HEK293 (cell line): ENCODE measurements at regions not wholly inside any gene's neighbourhood (a gene's known extent, or its start where the extent isn't known, plus 50 kb on each side); places are given as distances from the start of the nearest gene placed in this dataset.
A peak's percentile ranks its signal among the peaks of the same experiment; 100 is the strongest.

Source experiments
- CTCF ChIA-PET: fragments of 350-600 bp; formaldehyde crosslinking; extraction: SDS; loops from one replicate; lab custom pipeline; 2021; ENCODE audit warnings: antibody characterized with exemption; lab: Yijun Ruan, JAX
- POLR2A ChIA-PET: fragments of 300-600 bp; formaldehyde crosslinking; extraction: SDS; loops from one replicate; lab custom pipeline; 2020; ENCODE audit warnings: antibody characterized with exemption, inconsistent platforms; lab: Yijun Ruan, JAX
- H3K27ac ChIP-seq: fragments of 200-500 bp; sonication (Bioruptor generic); 2 replicates; pipeline ENCODE4 v1.5.1; 2014; ENCODE audit warnings: low read depth, low read length, control low read depth, inconsistent platforms; ENCODE audit errors: extremely low read depth
- H3K36me3 ChIP-seq, 2 experiments: fragments of 200-500 bp in 1 of 2; sonication (Bioruptor generic) in 1 of 2; 1 replicate in 1 of 2; 2 replicates in 1 of 2; pipeline ENCODE4 v1.5.1; 2014 to 2017; ENCODE audit warnings: inconsistent platforms in 2 of 2, low read length in 2 of 2; ENCODE audit not compliant: control insufficient read depth in 2 of 2, insufficient read depth in 1 of 2
- H3K4me1 ChIP-seq: fragments of 200-500 bp; sonication (Bioruptor generic); 2 replicates; pipeline ENCODE4 v1.5.1; 2014; ENCODE audit warnings: mild to moderate bottlenecking, low read length, inconsistent platforms; ENCODE audit not compliant: control insufficient read depth, insufficient read depth
- H3K4me3 ChIP-seq: 2 replicates; pipeline ENCODE4 v1.5.1; 2011; ENCODE audit warnings: low read depth, mild to moderate bottlenecking, control low read depth, low read length, moderate library complexity
- H3K9me3 ChIP-seq: fragments of 200-500 bp; sonication (Bioruptor generic); 2 replicates; pipeline ENCODE4 v1.5.1; 2014; ENCODE audit warnings: low read depth, low read length, inconsistent platforms; ENCODE audit not compliant: control insufficient read depth, insufficient read depth
- PRDM1 ChIP-seq: fragments of 450-650 bp; formaldehyde crosslinking; IDR thresholded peaks from 2 replicates; pipeline ENCODE4; 2016; ENCODE audit warnings: missing biosample characterization, missing genetic modification characterization
- TSHZ1 ChIP-seq: fragments of 450-650 bp; formaldehyde crosslinking; IDR thresholded peaks from 2 replicates; pipeline ENCODE4 v1.5.1; 2016; ENCODE audit warnings: missing biosample characterization, missing genetic modification characterization, borderline replicate concordance
- ZFP69B ChIP-seq: fragments of 450-650 bp; formaldehyde crosslinking; IDR thresholded peaks from 2 replicates; pipeline ENCODE4 v1.5.1; 2016; ENCODE audit warnings: missing biosample characterization, missing genetic modification characterization
- ZNF10 ChIP-seq: fragments of 450-650 bp; formaldehyde crosslinking; IDR thresholded peaks from 2 replicates; pipeline ENCODE4 v1.5.1; 2017; ENCODE audit warnings: missing biosample characterization, missing genetic modification characterization
- ZNF174 ChIP-seq: fragments of 450-650 bp; formaldehyde crosslinking; IDR thresholded peaks from 2 replicates; pipeline ENCODE4 v1.5.0; 2017; ENCODE audit warnings: missing biosample characterization, mild to moderate bottlenecking, missing genetic modification characterization
- ZNF335 ChIP-seq: fragments of 450-650 bp; formaldehyde crosslinking; conservative IDR thresholded peaks from 2 replicates; pipeline ENCODE4 v1.5.1; 2016; ENCODE audit warnings: missing biosample characterization, missing genetic modification characterization
- ZNF366 ChIP-seq: fragments of 450-650 bp; formaldehyde crosslinking; conservative IDR thresholded peaks from 2 replicates; pipeline ENCODE4 v1.5.1; 2016; ENCODE audit warnings: missing biosample characterization, missing genetic modification characterization
- ZNF398 ChIP-seq: fragments of 450-650 bp; formaldehyde crosslinking; IDR thresholded peaks from 2 replicates; pipeline ENCODE4 v1.5.1; 2017; ENCODE audit warnings: missing biosample characterization, missing genetic modification characterization
- ZNF404 ChIP-seq: fragments of 450-650 bp; formaldehyde crosslinking; IDR thresholded peaks from 2 replicates; pipeline ENCODE4 v1.5.1; 2017; ENCODE audit warnings: missing biosample characterization, missing genetic modification characterization
- ZNF449 ChIP-seq: fragments of 450-650 bp; formaldehyde crosslinking; IDR thresholded peaks from 2 replicates; pipeline ENCODE4 v1.5.1; 2017; ENCODE audit warnings: missing biosample characterization, mild to moderate bottlenecking, missing genetic modification characterization, moderate library complexity
- ZNF514 ChIP-seq: fragments of 450-650 bp; formaldehyde crosslinking; IDR thresholded peaks from 2 replicates; pipeline ENCODE4 v1.5.1; 2016; ENCODE audit warnings: missing biosample characterization, missing genetic modification characterization
- ZNF548 ChIP-seq: fragments of 450-650 bp; formaldehyde crosslinking; IDR thresholded peaks from 2 replicates; pipeline ENCODE4 v1.5.1; 2016; ENCODE audit warnings: missing biosample characterization, missing genetic modification characterization
- ZNF561 ChIP-seq: fragments of 450-650 bp; IDR thresholded peaks from 2 replicates; pipeline ENCODE4 v1.5.1; 2018; ENCODE audit warnings: missing biosample characterization, missing genetic modification characterization, borderline replicate concordance
- ZNF610 ChIP-seq: fragments of 450-650 bp; formaldehyde crosslinking; IDR thresholded peaks from 2 replicates; pipeline ENCODE4 v1.5.1; 2016; ENCODE audit warnings: missing biosample characterization, missing genetic modification characterization, borderline replicate concordance
- ZNF664 ChIP-seq: fragments of 450-650 bp; formaldehyde crosslinking; IDR thresholded peaks from 2 replicates; pipeline ENCODE4 v1.5.1; 2016; ENCODE audit warnings: missing biosample characterization, missing genetic modification characterization
- ZSCAN23 ChIP-seq: fragments of 450-650 bp; formaldehyde crosslinking; IDR thresholded peaks from 2 replicates; pipeline ENCODE4 v1.5.1; 2016; ENCODE audit warnings: missing biosample characterization, missing genetic modification characterization
- TF ChIP-seq, protein P1 (sequence below): fragments of 450-650 bp; formaldehyde crosslinking; IDR thresholded peaks from 2 replicates; pipeline ENCODE4 v1.5.1; 2016; ENCODE audit warnings: missing biosample characterization, missing genetic modification characterization
- TF ChIP-seq, protein P2 (sequence below): fragments of 450-650 bp; formaldehyde crosslinking; IDR thresholded peaks from 2 replicates; pipeline ENCODE4 v1.5.1; 2016; ENCODE audit warnings: missing biosample characterization, missing genetic modification characterization

DNA sequence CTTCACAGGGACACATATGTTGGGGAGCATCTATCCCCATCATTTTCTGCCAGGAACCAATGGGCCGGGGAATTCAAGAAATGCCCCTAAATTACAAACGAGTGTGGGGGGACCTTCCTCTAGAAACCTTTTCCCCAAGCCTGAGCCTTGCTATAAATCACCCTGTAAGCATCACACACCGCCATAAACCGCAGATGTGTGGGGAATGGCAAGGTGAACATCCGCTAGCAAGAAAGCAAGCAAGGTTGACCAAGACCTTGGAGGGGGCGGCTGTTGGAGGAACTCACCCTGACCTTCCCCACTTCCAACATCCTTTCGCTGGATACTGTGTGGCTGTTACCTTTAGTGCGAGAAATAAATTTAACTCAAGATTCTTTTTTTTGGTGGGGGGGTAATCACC is 693.3 kb upstream of the TBX3 start:
- ChIA-PET CTCF (no interaction called here), POLR2A (no interaction called here)
- Histone ChIP-seq H3K36me3 (no peaks in the 10 kb centered on the region), H3K9me3 (no peaks in the 10 kb centered on the region), H3K4me3 (no peak overlapping the region), H3K4me1 (no peaks in the 10 kb centered on the region), H3K27ac (no peak overlapping the region)
- TF ChIP-seq, protein P1, sequence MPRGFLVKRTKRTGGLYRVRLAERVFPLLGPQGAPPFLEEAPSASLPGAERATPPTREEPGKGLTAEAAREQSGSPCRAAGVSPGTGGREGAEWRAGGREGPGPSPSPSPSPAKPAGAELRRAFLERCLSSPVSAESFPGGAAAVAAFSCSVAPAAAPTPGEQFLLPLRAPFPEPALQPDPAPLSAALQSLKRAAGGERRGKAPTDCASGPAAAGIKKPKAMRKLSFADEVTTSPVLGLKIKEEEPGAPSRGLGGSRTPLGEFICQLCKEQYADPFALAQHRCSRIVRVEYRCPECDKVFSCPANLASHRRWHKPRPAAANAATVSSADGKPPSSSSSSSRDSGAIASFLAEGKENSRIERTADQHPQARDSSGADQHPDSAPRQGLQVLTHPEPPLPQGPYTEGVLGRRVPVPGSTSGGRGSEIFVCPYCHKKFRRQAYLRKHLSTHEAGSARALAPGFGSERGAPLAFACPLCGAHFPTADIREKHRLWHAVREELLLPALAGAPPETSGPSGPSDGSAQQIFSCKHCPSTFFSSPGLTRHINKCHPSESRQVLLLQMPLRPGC (tag by site-specific recombination): no peak
- no peak for TF ChIP-seq ZSCAN23 (tag by site-specific recombination)
- no peak for TF ChIP-seq ZNF610 (tag by site-specific recombination)
- TF ChIP-seq ZNF404: no peak
- TF ChIP-seq ZNF548: no peak
- TF ChIP-seq TSHZ1 (tag by site-specific recombination): no peak
- no peak for TF ChIP-seq ZNF366
- TF ChIP-seq ZNF398 (tag by site-specific recombination): no peak
- TF ChIP-seq ZNF561: no peak
- no peak for TF ChIP-seq ZNF10
- no peak for TF ChIP-seq ZNF174
- no peak for TF ChIP-seq ZNF449 (tag by site-specific recombination)
- no peak for TF ChIP-seq ZNF664

DNA sequence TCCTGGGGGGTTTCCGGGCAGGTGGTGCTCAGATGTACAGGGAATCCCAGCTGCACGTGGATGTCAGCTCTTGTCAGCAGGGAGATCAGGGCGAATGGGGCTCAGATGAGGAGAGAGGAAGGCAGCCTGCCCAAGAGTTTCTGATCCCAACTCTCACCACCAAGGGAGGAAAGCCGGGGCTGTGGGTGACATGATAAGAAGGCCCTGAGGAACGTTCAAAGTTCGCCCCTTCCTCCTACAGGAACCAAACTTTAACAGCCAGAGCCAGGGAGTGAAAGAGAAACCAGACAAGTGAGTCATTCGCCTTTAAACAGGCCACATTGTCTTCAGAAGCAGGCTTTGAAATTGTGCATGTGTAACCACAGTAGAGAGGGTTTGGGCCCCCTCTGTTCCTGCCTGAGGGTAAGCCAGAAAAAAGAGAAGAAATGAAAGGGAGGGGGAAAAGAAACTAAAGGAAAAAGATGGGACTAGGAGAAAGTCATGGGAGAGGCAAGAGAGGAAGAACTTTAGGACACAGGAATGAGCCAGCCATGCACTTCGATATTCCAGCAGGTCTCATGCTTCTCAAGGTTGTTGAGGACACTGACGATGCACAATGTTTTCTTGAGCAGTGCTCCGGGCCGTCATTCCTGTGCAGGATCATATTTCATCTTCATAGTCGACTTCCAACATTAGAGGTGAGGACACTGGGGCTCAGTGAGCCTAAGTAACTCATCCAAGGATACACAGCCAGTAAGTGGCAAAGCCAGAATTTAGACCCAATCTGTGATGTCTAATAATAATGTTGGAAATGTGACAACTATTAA is 691.4 kb upstream of the TBX3 start:
- Histone ChIP-seq H3K9me3 (no peaks in the 10 kb centered on the region), H3K36me3 (no peaks in the 10 kb centered on the region), H3K27ac (no peak overlapping the region), H3K4me3 (no peak overlapping the region), H3K4me1 (no peaks in the 10 kb centered on the region)
- ChIA-PET POLR2A (no interaction called here), CTCF (interaction anchor here (0.7 kb wide), 1 partner anchor 378 kb away, joined by 3 read pairs; no protein-coding TSS in a partner anchor)
- TF ChIP-seq ZNF335 (peak; percentile 54), PRDM1 (tag by site-specific recombination) (peak; percentile 59), ZNF514 (no peak), ZFP69B (tag by site-specific recombination) (0 out of 2 replicates have a peak, but pooled peaks have one; percentile 38)
- TF ChIP-seq, protein P2, sequence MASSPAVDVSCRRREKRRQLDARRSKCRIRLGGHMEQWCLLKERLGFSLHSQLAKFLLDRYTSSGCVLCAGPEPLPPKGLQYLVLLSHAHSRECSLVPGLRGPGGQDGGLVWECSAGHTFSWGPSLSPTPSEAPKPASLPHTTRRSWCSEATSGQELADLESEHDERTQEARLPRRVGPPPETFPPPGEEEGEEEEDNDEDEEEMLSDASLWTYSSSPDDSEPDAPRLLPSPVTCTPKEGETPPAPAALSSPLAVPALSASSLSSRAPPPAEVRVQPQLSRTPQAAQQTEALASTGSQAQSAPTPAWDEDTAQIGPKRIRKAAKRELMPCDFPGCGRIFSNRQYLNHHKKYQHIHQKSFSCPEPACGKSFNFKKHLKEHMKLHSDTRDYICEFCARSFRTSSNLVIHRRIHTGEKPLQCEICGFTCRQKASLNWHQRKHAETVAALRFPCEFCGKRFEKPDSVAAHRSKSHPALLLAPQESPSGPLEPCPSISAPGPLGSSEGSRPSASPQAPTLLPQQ: peak; percentile 83
